ENCODE measurements at regions not wholly inside any gene's neighbourhood (a gene's known extent, or its start where the extent isn't known, plus 50 kb on each side); places are given as distances from the start of the nearest gene placed in this dataset.

DNA sequence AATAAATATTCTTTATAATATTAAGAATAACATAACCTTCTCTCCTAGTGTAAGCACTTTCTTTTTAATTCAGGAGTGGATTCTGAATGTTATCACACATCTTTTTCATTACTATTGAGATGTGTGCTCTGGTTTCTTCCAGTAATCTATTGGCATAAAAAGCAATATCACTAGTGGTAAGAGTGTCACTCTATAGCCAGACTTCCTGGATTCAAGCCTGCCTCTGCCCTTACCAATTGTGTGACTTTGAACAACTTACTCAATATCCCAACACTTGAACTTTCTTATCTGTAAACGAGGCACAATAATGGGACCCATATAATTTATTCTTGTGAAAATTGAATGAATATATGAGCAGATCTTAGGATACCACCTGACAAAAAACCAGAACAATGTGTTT lies 71.0 kb downstream of the SEM1 start:
- DNase-seq (ENCODE audit: low read depth in 2 of 2), result no peak

DNA sequence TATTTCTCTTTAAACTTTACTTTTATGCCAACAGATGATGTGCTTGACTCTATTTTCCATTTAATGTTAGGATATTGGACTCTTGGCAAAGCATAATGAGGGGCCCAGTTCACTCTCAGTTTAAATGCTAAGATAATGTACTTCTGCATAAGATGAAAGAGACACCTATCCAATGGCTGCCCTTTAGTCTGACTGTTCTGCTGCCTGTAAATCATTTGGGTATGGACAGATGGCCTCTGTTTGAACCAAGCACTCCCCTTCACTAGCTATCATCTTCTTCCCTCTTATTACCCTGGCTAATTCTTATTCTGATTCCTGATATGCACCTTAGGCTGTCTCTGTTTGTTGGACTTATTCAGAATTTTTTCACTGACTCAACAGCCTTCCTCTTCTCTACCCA lies 72.1 kb downstream of the SEM1 start:
- DNase-seq (ENCODE audit: low read depth in 2 of 2), result no peak

DNA sequence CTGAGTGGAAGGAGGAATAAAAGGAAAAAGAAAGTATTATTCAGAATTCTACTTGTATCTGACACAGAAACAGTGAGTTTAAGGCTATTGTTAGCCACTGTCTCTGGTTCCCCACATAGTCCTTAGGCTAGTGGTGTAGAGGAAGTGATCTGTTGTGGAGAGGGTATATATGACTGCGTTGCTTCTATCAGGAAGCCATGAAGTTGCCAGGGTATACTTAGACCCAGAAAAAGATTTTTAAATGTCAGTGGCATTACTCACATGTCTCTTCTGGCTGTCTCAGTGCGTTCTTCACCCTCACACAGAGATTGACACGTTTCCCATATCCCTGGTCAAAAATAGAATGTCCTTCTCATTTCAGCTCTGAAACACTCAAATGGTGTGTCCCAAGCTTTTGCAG lies 72.7 kb downstream of the SEM1 start:
- no peak for DNase-seq (ENCODE audit: low read depth in 2 of 2)

DNA sequence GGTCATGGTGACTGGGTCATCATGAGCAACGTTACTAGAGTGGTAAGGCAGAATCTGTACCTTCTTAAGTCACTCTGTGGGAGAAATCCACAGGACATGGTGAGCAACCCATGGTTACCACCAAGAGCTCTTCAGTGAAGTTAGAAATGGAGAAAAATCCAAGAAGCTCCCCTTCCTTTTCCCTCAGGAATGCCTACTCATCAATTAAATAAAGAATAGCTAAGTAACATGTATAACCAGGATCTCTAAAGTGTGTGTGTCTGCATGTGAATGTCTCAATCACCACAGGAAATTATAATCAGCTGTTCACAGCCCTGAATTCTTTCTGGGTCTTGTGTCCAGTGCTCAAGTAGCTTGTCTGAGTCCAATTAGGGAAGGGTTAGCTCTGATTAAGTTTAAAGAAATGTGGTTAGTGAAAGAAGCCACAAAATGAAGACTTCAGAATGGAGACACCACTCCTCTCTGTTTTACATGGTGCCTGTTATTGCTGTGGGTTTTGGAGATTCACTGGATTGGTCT lies 73.2 kb downstream of the SEM1 start:
- DNase-seq (ENCODE audit: low read depth in 2 of 2), result peak; percentile 63 to 67

DNA sequence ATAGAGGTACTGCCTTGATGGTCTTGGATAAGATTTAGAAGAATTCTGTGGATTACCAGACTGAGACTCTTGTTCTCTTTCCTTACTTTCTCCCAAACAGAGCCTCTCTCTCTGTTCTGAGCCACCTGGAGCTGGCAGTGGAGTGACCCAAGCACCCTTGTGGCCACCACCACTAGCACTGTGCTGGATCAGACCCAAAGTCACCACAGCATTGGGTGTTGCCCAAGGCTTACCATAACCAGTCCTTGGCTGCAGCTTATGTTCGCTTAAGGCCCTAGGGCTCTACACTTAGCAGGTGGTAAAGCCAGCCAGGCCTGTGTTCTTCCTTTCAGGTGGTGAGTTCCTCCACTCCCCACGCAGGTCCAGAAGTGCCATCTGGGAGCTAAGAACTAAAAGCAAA lies 79.8 kb downstream of the SEM1 start:
- DNase-seq (ENCODE audit: low read depth in 2 of 2), result no peak

DNA sequence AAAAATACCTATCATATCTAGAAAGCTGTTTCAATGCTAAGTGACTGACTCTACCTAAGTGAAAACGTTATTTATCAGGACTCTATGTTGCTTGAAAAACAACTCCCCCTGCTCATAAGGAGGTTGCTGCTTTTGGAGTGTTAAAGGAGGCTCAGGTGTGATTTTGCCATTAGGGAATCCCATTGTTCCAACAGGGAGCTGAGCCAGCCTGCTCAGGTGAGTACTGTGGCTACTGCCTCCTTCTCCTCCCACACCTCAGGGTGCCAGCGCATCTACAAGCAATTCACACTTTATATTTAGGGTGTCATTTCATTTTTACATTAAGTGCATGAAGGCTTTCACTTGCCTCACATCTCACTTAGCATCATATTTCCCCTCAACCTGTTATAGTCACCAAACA lies 84.7 kb downstream of the SEM1 start:
- no peak for DNase-seq (ENCODE audit: low read depth in 2 of 2)

DNA sequence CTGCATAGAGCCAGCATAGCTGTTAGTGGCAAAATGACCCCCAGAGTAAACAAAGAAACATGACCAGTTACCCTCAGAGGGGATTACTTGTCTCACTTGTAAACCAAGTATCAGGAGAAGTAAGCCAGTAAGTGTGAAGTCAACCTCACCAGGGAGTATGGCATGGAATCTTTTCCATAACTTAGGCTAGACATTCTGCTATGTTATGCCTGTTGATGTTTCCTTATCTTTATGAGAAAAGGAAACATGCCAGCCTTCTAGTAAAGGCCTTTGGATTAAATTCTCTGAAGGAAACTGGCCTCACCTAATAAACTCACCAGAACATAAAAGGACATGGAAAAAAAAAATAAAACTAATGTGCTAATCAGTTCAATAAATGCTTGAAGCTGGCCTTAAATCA lies 87.7 kb downstream of the SEM1 start:
- DNase-seq (ENCODE audit: low read depth in 2 of 2), result no peak

DNA sequence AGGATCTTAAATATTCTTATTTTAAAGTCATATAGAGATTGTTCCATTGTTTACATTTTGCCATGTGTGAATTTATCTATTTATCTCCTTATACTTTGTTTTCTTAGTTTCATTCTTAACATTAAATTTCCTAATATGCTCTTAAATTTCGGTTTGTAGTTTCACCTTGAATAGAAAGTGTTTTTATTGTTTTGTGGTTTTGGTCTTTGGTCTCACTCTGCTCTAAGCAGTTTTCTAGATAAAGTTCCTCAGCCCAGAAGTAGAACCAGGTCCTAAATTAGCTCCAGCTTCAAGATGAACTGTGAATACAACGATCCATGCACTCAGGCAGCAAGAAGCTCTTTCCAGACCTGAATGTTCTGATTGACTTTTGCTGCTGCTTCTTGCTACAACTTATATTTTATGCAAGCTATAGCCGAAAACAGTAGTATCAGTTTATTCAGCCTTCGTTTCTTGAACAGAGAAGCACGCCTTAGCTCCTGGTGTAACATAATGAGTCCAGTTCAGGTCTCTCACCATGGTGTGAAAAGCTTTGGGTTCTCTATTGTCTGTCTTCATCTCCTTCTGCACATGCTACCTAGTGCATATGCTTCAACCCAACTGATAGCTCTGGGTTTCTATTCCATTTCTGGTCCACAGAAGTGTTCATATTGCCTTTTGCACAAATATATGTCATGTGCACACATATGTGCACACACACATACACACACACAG lies 95.3 kb downstream of the SEM1 start:
- no peak for DNase-seq (ENCODE audit: low read depth in 2 of 2)

DNA sequence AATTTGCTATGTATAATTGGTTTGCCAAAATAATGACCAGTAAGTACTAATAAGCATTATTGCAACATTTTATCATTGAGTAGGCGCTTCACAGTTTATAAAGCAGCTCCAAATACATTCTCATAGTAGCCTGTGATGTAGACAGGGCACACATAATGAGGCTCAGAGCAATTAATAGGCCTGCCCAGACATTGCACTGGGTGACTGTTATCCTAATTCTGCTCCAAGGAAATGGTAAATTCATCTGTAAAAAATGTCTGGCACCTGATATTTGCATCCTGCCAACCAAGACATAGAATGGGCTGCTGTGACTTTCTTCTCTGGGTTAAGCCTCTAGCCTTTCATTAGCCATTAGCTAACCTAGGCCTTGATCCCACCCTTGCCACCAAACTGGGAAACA lies 97.6 kb downstream of the SEM1 start:
- DNase-seq (ENCODE audit: low read depth in 2 of 2), result no peak

DNA sequence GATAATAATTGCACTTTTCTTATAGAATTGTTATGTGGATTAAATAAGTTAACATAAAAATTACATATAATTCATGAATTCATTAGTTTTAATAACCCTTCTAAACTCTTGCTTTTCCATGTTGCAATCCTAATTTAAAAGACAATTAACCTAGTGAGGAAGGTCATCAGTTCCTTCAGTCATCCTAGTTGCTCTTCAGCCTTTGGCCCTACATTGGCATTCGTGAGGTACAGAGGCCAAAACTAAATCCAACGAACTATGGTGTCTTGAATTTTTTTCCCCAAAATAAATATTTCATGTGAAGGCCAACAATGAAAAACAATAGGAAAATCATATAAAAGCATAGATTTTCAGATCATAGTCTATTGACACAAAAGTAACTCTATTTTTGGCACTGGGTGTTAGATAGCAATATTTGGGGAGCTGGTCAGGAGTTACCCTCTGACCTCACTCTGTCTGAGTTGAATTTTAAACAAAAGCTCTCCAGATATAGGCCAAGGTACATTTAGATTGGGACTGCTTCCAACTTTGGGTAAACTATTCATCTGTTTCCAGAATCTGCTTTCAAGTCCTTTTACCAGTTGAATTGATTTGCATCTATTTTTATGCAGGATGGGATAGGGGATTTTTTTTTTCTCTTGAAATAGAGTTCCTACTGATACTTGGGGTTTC lies 104.5 kb downstream of the SEM1 start:
- DNase-seq (ENCODE audit: low read depth in 2 of 2), result no peak

DNA sequence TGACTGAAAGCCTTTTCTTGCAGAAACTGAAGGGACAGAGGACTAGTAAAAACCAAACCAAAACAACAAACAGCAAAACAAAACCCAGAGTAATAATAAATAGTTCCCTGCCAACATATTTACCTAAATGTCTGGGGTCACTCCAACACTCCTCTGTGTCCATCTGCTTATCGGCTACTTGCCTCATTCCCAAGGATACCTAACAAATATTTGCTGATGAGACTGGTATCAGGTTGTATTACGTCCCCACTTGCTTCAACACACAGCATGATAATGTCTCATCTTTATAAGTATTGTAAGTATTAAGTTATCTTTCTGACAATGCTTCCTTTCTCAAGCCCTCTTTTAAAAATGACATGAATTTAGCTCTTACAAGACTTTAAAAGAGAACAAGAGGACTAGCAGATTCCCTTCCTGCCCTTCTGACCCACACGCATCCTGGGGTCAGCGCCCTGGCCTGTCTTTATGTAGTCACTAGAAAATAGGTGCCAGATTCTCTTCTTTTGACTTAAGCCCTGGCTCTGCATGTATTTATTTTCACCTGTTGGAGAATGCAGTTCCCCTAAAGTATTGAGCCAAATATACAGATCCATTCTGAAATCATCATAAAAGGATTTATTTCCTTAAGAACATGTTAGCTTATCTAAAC lies 110.2 kb downstream of the SEM1 start:
- no peak for DNase-seq (ENCODE audit: low read depth in 2 of 2)

DNA sequence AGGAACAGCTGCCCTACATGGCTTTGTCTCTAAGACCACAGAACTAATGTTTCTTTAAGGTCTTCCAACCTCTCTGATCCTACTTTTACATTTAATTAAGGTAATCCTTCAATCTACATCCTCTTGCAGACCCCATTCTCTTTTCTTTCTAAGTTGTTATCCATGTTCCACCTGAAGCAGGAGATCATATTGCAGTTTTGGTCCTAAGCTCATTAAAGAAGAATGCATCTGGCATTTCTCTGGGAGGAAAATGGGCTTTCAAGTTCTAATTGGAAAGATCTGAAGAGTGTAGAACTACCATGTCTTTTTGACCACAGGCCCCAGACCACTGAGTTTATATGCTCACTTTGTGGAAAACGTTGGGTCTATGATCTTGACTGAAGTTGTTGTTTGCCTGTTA lies 111.2 kb downstream of the SEM1 start:
- no peak for DNase-seq (ENCODE audit: low read depth in 2 of 2)

DNA sequence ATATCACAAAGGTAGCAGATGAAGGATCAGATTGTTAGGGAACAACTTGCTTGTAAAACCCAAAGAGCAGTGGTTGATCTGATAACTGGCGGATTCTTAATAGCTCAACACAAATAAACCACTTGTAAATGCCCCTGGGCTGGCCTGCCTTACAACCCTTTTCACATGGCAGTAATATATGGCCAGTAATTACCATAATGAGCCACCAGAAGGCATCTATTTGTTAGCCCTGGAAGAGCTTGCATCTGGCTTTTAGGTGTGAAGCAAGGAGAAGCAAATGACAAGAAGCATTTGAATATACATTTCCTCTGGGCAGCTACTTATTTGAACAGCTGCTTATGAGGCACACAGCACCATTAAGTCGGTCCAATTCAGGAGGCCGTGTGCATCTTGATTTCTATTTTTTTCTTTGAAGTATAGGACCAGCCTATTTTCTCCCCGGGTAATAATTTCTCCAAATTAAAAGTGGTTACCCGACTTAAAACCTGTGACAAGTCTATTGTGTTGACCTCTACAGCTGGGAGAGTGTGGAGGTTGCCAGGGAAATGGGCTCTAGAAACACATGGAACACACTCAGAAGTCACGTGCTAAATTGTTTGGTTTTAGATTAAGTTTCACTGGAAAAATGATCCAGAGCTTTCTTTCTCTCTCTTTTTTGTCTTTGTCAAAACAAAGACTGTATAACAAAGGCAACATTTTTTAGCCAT lies 113.4 kb downstream of the SEM1 start:
- DNase-seq (ENCODE audit: low read depth in 2 of 2), result no peak

DNA sequence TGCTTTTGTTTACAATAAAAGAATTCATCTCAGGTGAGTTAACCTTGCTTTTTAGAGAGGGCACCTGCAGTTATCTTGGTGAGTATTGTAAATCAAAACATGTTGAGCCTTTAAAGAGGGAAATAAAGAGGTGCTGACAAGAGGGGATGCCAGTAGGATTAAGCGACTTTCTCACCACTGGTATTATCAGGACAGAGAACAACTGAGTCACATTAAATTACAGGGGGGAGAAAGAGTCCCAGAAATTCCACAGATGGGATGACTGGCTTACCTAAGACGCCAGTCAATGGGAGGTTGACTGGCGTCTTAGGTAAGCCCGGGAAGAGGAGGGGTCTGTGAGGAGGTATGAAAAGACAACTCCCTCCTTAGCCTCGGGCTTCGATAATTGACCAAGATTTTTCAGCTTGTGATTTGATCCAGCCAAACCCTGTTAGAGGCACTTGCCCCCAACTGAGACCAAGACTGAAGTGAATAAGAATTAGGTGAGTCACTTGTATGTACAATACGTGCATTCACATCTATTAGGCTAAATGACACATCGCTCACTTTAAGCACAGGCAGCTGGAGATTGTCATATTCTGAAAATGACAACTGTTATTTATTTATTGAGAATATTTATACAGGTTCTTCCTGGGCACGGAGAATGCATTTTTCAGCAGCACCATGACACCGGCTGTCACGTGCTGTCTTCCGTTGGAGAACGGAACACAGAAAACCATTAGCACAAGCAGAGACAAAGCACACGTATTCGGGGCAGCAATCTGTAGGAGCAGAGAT lies 117.6 kb downstream of the SEM1 start:
- no peak for DNase-seq (ENCODE audit: low read depth in 2 of 2)

DNA sequence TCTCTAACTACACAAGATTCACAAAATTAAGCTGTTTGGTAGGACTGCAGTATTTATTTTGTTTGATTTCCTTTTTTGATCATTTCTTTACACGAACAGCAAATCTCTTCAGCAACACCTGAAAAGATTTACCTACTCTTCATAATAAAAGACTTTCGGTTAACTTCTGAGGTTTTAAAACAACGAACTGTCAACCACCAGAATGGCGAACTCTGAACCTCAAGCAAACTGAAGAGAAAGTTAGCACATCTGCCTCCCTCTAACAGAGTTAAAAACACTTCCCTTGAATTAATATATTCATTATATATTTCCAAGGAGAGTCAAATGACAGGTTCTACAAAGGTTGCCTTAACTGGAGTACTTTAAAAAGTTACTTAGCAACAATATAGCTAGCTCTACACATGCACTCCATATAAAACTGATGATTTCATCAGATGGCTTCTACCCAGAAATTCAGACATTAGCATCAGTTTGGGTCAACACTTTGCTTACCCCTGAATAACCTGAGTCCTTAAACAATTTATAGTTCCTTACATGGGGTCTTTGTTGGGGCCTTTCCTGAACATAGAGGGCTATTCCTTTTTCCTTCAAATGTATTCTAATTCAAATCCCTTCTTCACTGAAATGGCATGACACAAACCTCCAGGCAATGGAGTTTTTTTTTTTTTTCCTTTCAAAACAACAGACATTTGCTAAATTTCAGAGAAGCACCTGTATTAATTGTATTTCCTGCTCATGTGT lies 118.3 kb downstream of the SEM1 start:
- DNase-seq (ENCODE audit: low read depth in 2 of 2), result no peak

DNA sequence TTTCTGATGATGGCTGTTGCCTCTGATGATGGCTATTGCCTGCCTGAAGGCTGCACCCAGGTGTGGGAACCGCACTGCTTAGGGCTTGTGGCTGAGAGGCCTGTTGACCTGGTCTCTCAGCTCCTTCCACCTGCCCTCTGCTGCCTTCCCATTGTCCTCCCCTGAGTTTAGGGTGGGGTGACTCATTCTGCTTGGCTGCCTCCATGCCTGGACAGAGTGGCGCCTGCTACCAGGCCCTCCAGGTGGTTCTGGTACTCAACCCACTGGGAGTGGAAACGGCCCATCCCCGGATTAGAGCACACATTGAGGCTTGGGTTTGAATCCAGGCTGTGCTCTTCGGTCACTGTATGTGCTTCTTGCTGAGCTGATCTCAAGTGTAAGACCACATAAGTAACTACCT lies 120.6 kb downstream of the SEM1 start:
- DNase-seq (ENCODE audit: low read depth in 2 of 2), result no peak

DNA sequence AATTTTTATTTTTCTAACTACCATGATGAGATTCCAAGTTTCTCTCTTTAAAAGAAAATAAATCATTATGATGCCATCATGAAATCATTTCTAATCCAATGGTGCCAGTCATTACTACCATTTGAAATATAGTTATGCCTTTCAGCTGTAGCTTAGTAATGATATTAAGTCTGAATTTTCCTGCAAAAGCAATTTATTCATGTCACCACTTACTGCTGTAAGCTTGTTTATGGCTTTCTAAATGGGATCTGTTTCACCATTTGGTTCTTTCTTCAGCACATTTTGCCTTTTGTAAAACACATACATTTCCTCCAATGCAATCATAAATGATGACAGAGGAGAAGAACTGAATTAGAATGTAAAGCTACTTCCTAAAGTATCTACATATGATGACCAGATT lies 130.5 kb downstream of the SEM1 start:
- no peak for DNase-seq (ENCODE audit: low read depth in 2 of 2)

DNA sequence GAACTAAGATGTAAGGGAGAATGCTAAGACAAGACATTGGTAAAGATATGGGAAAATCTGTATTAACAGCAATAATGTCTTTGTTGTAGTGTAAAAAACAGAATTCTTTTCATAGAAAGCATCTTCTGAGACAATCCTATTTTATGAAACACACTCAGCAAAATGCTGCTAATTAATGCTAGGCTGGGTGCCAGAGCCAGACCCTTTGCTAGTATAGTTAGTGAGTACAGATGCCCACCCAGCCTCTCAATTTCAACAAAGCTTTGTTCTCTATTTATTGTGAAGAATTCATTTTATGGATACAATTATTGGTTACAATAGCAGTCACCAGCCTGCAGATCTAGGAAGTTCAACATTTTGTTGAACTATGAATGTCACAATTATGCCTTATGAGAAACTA lies 131.0 kb downstream of the SEM1 start:
- DNase-seq (ENCODE audit: low read depth in 2 of 2), result no peak

DNA sequence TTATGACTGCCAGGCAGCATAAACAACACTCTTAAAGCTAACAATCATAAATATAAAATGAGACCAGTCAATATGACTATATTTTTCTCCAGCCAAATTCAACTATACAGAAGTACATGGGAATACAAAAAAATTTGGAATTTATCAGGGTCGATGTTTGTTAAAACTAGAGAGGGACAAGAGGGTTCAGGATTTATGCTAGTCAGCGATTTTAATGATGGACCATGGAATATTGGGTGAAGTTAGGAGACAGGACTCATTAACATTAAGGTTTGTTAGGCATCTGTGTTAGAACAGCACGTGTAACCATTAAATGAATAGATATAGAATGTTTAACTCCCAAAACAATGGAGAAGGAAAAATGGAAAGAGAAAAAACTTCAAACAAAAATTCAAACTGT lies 146.2 kb downstream of the SEM1 start:
- DNase-seq (ENCODE audit: low read depth in 2 of 2), result no peak

DNA sequence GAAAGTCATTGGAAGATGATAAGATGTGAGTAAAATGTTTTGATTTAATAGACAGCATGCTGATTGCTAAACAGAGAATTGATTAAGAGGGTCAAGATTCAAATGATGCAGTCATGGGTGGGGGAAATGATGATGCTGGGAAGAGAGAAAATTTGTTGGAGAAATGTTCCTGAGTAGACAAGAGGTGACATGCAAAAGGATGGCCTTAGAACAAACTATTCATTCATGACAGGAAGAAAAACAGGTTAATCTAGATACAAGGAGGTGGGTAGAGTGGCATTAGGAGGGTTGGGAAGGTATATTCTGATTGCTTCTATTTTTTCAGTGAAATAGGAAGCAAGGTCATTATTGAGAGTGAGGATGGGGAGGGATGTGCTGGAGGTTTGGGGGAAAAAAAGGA lies 146.7 kb downstream of the SEM1 start:
- no peak for DNase-seq (ENCODE audit: low read depth in 2 of 2)

DNA sequence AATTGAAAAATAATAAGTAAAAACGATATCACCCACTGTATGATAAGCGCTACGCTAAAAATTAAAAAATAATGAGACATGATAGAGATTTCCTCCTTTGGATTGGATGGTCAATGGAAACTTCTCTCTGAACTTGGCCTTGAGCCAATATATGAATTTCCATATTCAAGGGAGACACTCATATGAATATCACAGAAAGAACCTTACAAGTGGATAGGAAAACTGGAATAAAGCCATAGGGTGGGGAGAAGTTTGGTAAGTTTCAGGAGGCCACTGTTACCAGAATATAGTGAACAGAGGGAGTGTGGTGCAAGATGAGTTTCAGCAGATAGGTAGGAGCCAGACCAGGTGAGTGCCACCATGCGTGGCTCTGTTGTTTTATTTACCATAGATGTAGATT lies 147.2 kb downstream of the SEM1 start:
- DNase-seq (ENCODE audit: low read depth in 2 of 2), result no peak

Data from fibroblast of skin of left quadriceps (primary cell).